ENCODE measurements at regions not wholly inside any gene's neighbourhood (a gene's known extent, or its start where the extent isn't known, plus 50 kb on each side); places are given as distances from the start of the nearest gene placed in this dataset.
"Not testable (repeated sequence)": the region's sequence is repeated elsewhere in the genome, so short reads cannot be mapped to it uniquely, and the experiment has no call there.

- TF ChIP-seq CTCF (conservative IDR thresholded peaks at IDR 0.05; ENCODE audit: low read length); EZH2phosphoT487 (IDR thresholded peaks at IDR 0.05; ENCODE audit: borderline replicate concordance, low read depth, low read length): not testable (repeated sequence)
Measured at GRCh38 chr11:38115381-38115780, 1517.3 kb upstream of the RAG2 start.

All from OCI-LY7 (cell line).